GM23248 (cell line): ENCODE measurements at regions not wholly inside any gene's neighbourhood (a gene's known extent, or its start where the extent isn't known, plus 50 kb on each side); places are given as distances from the start of the nearest gene placed in this dataset.

Experiments used
- EZH2 ChIP-seq: fragments of 200-600 bp; sonication (generic); IDR thresholded peaks from 2 replicates; pipeline ENCODE4 v1.6.1; 2018; ENCODE audit warnings: antibody characterized with exemption, mild to moderate bottlenecking; ENCODE audit not compliant: insufficient read depth, poor library complexity, severe bottlenecking
- EZH2phosphoT487 ChIP-seq: fragments of 200-600 bp; sonication (generic); IDR thresholded peaks from 2 replicates; pipeline ENCODE4 v1.6.1; 2018; ENCODE audit warnings: antibody characterized with exemption, moderate library complexity, mild to moderate bottlenecking, low read depth; ENCODE audit not compliant: insufficient read depth

GRCh38 chr4:175335331-175335730 lies 417.2 kb downstream of the ADAM29 start:
- TF ChIP-seq EZH2 = no peak
- no peak for TF ChIP-seq EZH2phosphoT487
